ENCODE measurements at regions not wholly inside any gene's neighbourhood (a gene's known extent, or its start where the extent isn't known, plus 50 kb on each side); places are given as distances from the start of the nearest gene placed in this dataset.
"Not testable (repeated sequence)": the region's sequence is repeated elsewhere in the genome, so short reads cannot be mapped to it uniquely, and the experiment has no call there.

DNA sequence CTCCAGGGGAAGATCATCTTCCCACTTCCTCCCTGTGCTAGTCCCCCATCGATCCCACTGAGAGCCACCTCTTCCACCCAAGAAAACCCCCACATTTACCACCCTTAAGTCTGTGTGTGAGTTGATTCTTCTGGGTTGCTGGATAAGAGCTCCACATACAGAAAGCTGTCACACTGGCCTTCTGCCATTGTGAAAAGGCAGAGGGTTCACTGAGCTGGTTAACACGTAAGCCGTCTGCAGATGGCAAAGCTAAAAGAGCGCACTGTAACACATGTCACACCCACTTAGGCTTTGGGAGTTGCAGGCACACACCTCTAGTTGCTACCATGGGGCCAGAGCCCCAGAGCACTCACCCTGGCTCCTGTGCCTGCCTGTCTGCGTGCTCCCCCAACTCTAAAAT, 309.8 kb upstream of the LRRC3B start:
- Histone ChIP-seq H3K4me1 (ENCODE audit: control insufficient read depth in 2 of 2, insufficient read depth in 2 of 2, low read length in 2 of 2) (no peaks in the 10 kb centered on the region), H3K4me3 (ENCODE audit: low read length) (no peak overlapping the region), H3K27me3 (ENCODE audit: control insufficient read depth in 2 of 2, insufficient read depth in 2 of 2, low read length in 2 of 2) (no peaks in the 10 kb centered on the region), H3K36me3 (ENCODE audit: control insufficient read depth in 2 of 3, insufficient read depth in 3 of 3, low read length in 3 of 3) (no peaks in the 10 kb centered on the region), H3K27ac (ENCODE audit: low read depth, low read length) (no peak overlapping the region), H3K9me3 (ENCODE audit: control insufficient read depth in 2 of 3, low read length in 3 of 3) (peaks cover 0 to 8% (median 0%) of the 10 kb centered on the region in 3 experiments)
- ATAC-seq: no peak
- H3K36me3 Mint-ChIP-seq: peaks cover 0 to 3% (median 0%) of the 10 kb centered on the region in 5 donors
- H3K27me3 Mint-ChIP-seq: no peaks in the 10 kb centered on the region
- intact Hi-C loops (cut with micrococcal nuclease): no loop called here
- ChIA-PET CTCF (no interaction called here), POLR2A (no interaction called here)
- no peak overlapping the region for H3K4me3 Mint-ChIP-seq
- peaks cover 2 to 45% (median 18%) of the 10 kb centered on the region in 11 donors for H3K9me3 Mint-ChIP-seq
- no peaks in the 10 kb centered on the region for H3K4me1 Mint-ChIP-seq
- DNase-seq: no peak
- H3K27ac Mint-ChIP-seq: no peak overlapping the region

DNA sequence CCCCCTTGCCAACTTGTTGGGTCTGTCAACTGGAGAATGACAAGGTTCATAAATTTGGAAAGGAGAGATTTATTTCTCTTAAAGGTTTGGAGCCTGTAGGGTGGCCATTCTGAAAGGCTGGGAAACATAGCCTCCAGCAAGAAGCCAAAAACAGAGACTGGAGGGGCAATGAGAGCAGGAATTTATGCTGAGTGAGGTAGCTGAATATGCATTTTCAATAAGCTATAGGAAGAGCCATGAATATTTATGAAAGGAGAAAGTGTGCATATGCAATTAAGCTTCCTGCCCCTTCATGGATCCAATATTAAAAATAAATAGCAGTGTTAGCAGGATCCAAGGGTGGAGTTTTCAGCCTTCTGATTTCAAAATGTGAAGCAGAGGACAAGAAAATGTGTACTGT, 306.1 kb upstream of the LRRC3B start:
- no peak overlapping the region for H3K27ac ChIP-seq (ENCODE audit: low read depth, low read length)
- H3K27me3 ChIP-seq (ENCODE audit: control insufficient read depth in 2 of 2, insufficient read depth in 2 of 2, low read length in 2 of 2): no peaks in the 10 kb centered on the region
- H3K27ac Mint-ChIP-seq: no peak overlapping the region
- no peak overlapping the region for H3K4me3 Mint-ChIP-seq
- H3K36me3 ChIP-seq (ENCODE audit: control insufficient read depth in 2 of 3, insufficient read depth in 3 of 3, low read length in 3 of 3): no peaks in the 10 kb centered on the region
- DNase-seq (no peak), ATAC-seq (no peak)
- no peak overlapping the region for H3K4me3 ChIP-seq (ENCODE audit: low read length)
- ChIA-PET POLR2A (no interaction called here), CTCF (no interaction called here)
- no peaks in the 10 kb centered on the region for H3K9me3 ChIP-seq (ENCODE audit: control insufficient read depth in 2 of 3, low read length in 3 of 3)
- intact Hi-C loops (cut with micrococcal nuclease): no loop called here
- peaks cover 0 to 3% (median 0%) of the 10 kb centered on the region in 5 donors for H3K36me3 Mint-ChIP-seq
- no peaks in the 10 kb centered on the region for H3K4me1 ChIP-seq (ENCODE audit: control insufficient read depth in 2 of 2, insufficient read depth in 2 of 2, low read length in 2 of 2)
- H3K27me3 Mint-ChIP-seq: no peaks in the 10 kb centered on the region
- no peaks in the 10 kb centered on the region for H3K4me1 Mint-ChIP-seq
- H3K9me3 Mint-ChIP-seq: peaks cover 0 to 54% (median 19%) of the 10 kb centered on the region in 11 donors

DNA sequence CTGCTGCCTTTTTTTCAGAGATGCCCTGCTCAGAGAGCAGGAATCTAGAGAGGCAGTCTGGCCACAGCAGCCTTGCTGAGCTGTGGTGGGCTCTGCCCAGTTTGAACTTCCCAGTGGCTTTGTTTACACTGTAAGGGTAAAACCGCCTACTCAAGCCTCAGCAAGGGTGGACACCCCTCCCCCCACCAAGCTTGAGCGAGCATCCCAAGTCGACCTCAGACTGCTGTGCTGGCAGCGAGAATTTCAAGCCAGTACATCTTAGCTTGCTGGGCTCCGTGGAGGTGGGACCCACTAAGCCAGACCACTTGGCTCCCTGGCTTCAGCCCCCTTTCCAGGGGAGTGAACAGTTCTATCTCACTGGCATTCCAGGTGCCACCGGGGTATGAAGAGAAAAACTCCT, 298.8 kb upstream of the LRRC3B start:
- H3K27ac ChIP-seq (ENCODE audit: low read depth, low read length); H3K4me3 Mint-ChIP-seq; H3K4me1 Mint-ChIP-seq; H3K36me3 ChIP-seq (ENCODE audit: control insufficient read depth in 2 of 3, insufficient read depth in 3 of 3, low read length in 3 of 3); intact Hi-C loops (cut with micrococcal nuclease); DNase-seq; H3K9me3 ChIP-seq (ENCODE audit: control insufficient read depth in 2 of 3, low read length in 3 of 3); H3K36me3 Mint-ChIP-seq; H3K27me3 Mint-ChIP-seq; H3K27me3 ChIP-seq (ENCODE audit: control insufficient read depth in 2 of 2, insufficient read depth in 2 of 2, low read length in 2 of 2); POLR2A ChIA-PET; H3K4me3 ChIP-seq (ENCODE audit: low read length); ATAC-seq; H3K4me1 ChIP-seq (ENCODE audit: control insufficient read depth in 2 of 2, insufficient read depth in 2 of 2, low read length in 2 of 2); H3K27ac Mint-ChIP-seq; CTCF ChIA-PET: not testable (repeated sequence)
- H3K9me3 Mint-ChIP-seq: peaks cover 8 to 34% (median 22%) of the 10 kb centered on the region in 11 donors

DNA sequence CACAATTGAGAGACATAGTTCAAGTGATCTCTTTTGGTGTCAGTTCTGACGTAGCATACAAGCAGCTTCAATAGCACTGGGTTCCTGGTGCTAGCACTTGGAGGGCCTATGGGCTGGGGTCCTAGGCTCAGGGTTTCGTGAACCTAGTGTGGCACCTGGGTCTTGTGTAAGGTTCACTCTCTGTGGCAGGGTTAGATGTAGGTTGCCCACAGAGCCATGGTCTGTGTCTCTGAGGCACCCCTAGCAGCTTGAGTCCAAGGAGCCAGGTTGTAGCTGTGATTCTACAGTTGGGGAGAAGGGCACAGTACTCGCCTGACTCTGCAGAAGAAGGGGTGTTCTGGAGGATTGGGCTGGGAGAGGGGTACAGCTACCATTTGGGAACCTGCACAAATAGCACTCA, 282.6 kb upstream of the LRRC3B start:
- intact Hi-C loops (cut with micrococcal nuclease): no loop called here
- ATAC-seq (no peak), DNase-seq (no peak)
- H3K9me3 ChIP-seq (ENCODE audit: control insufficient read depth in 2 of 3, low read length in 3 of 3): no peaks in the 10 kb centered on the region
- peaks cover 0 to 18% (median 4%) of the 10 kb centered on the region in 11 donors for H3K9me3 Mint-ChIP-seq
- H3K4me1 ChIP-seq (ENCODE audit: control insufficient read depth in 2 of 2, insufficient read depth in 2 of 2, low read length in 2 of 2): no peaks in the 10 kb centered on the region
- H3K36me3 Mint-ChIP-seq: no peaks in the 10 kb centered on the region
- ChIA-PET POLR2A (no interaction called here), CTCF (no interaction called here)
- no peak overlapping the region for H3K27ac ChIP-seq (ENCODE audit: low read depth, low read length)
- H3K27me3 ChIP-seq (ENCODE audit: control insufficient read depth in 2 of 2, insufficient read depth in 2 of 2, low read length in 2 of 2): no peaks in the 10 kb centered on the region
- no peak overlapping the region for H3K27ac Mint-ChIP-seq
- H3K4me3 Mint-ChIP-seq: no peak overlapping the region
- no peaks in the 10 kb centered on the region for H3K27me3 Mint-ChIP-seq
- no peaks in the 10 kb centered on the region for H3K4me1 Mint-ChIP-seq
- H3K4me3 ChIP-seq (ENCODE audit: low read length): no peak overlapping the region
- no peaks in the 10 kb centered on the region for H3K36me3 ChIP-seq (ENCODE audit: control insufficient read depth in 2 of 3, insufficient read depth in 3 of 3, low read length in 3 of 3)

DNA sequence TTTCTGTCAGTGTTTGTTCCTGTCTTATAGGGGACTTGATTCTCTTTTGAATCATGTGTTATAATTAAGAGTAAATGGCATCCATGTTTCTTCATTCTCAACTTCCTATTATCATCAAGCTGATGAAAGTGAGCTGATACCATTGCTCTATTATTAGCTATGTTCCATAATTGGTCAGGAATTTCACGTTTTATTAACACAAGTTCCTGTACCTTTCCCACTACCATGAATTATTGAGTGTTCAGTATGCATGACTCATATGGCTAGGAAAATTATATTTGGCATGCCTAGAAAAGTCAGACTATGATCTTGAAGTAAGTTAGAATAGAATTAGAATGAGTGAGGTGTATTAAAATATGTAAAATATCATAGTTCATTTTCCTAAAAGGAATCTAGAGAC, 278.9 kb upstream of the LRRC3B start:
- no peaks in the 10 kb centered on the region for H3K36me3 Mint-ChIP-seq
- Histone ChIP-seq H3K9me3 (ENCODE audit: control insufficient read depth in 2 of 3, low read length in 3 of 3) (no peaks in the 10 kb centered on the region), H3K27me3 (ENCODE audit: control insufficient read depth in 2 of 2, insufficient read depth in 2 of 2, low read length in 2 of 2) (no peaks in the 10 kb centered on the region), H3K36me3 (ENCODE audit: control insufficient read depth in 2 of 3, insufficient read depth in 3 of 3, low read length in 3 of 3) (no peaks in the 10 kb centered on the region), H3K4me3 (ENCODE audit: low read length) (no peak overlapping the region), H3K27ac (ENCODE audit: low read depth, low read length) (no peak overlapping the region), H3K4me1 (ENCODE audit: control insufficient read depth in 2 of 2, insufficient read depth in 2 of 2, low read length in 2 of 2) (no peaks in the 10 kb centered on the region)
- ChIA-PET CTCF (no interaction called here), POLR2A (no interaction called here)
- peaks cover 0 to 13% (median 9%) of the 10 kb centered on the region in 11 donors for H3K9me3 Mint-ChIP-seq
- no peak overlapping the region for H3K4me3 Mint-ChIP-seq
- H3K27ac Mint-ChIP-seq: no peak overlapping the region
- no peak for ATAC-seq
- intact Hi-C loops (cut with micrococcal nuclease): no loop called here
- DNase-seq: no peak
- no peaks in the 10 kb centered on the region for H3K27me3 Mint-ChIP-seq
- no peaks in the 10 kb centered on the region for H3K4me1 Mint-ChIP-seq

DNA sequence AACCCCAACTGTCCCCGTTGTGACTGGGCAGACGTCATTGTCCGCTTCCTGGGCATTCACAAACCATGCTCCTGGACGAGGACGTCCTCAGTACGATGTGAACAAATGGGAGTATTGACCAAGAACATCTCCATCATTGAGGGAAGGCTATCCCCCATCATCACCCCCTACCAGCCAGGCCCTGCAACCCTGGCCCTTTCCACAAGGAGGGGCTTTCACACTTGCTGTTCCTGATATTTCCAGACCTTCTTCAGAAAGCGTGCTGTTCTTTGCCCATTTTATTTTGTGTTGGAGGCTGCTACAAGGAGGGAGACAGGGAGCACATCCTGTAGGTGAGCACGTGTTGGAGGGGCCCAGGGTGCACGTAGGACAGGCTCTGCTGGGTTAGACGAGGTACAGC, 277.0 kb upstream of the LRRC3B start:
- POLR2A ChIA-PET: no interaction called here
- Histone ChIP-seq H3K27ac (ENCODE audit: low read depth, low read length) (no peak overlapping the region), H3K4me1 (ENCODE audit: control insufficient read depth in 2 of 2, insufficient read depth in 2 of 2, low read length in 2 of 2) (no peaks in the 10 kb centered on the region), H3K36me3 (ENCODE audit: control insufficient read depth in 2 of 3, insufficient read depth in 3 of 3, low read length in 3 of 3) (no peaks in the 10 kb centered on the region), H3K9me3 (ENCODE audit: control insufficient read depth in 2 of 3, low read length in 3 of 3) (peaks cover 0 to 1% (median 0%) of the 10 kb centered on the region in 3 experiments), H3K27me3 (ENCODE audit: control insufficient read depth in 2 of 2, insufficient read depth in 2 of 2, low read length in 2 of 2) (no peaks in the 10 kb centered on the region), H3K4me3 (ENCODE audit: low read length) (no peak overlapping the region)
- Mint-ChIP-seq H3K36me3 (no peaks in the 10 kb centered on the region), H3K9me3 (peaks cover 2 to 16% (median 9%) of the 10 kb centered on the region in 11 donors), H3K4me3 (no peak overlapping the region), H3K27me3 (no peaks in the 10 kb centered on the region), H3K4me1 (no peaks in the 10 kb centered on the region), H3K27ac (no peak overlapping the region)
- no peak for DNase-seq
- ATAC-seq: no peak
- CTCF ChIA-PET: no interaction called here
- intact Hi-C loops (cut with micrococcal nuclease): no loop called here

DNA sequence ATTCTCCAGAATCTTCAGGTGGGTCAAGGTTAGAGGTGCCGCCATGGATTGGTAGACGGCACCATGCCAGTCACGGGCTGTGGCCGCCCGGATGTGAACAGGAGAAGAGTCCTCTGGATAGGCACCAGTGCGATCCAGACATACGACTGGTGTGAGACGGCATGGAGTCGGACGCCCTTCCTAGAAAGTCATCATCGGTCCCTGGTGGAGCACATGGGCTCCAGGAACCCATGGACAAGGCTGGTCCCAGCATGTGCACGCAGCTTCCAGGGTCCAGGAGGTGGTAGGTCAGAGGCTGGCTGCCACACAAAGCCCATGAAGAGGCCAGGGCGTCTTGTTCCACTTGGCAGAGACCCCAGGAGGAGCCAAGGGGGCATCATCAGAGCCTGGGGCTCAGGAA, 276.1 kb upstream of the LRRC3B start:
- peaks cover 0 to 5% (median 0%) of the 10 kb centered on the region in 3 experiments for H3K9me3 ChIP-seq (ENCODE audit: control insufficient read depth in 2 of 3, low read length in 3 of 3)
- H3K27ac Mint-ChIP-seq: no peak overlapping the region
- intact Hi-C loops (cut with micrococcal nuclease): no loop called here
- DNase-seq (no peak), ATAC-seq (no peak)
- no peaks in the 10 kb centered on the region for H3K4me1 ChIP-seq (ENCODE audit: control insufficient read depth in 2 of 2, insufficient read depth in 2 of 2, low read length in 2 of 2)
- peaks cover 0 to 5% (median 0%) of the 10 kb centered on the region in 5 donors for H3K36me3 Mint-ChIP-seq
- H3K27ac ChIP-seq (ENCODE audit: low read depth, low read length): no peak overlapping the region
- no peaks in the 10 kb centered on the region for H3K27me3 Mint-ChIP-seq
- H3K4me3 ChIP-seq (ENCODE audit: low read length): no peak overlapping the region
- peaks cover 2 to 23% (median 13%) of the 10 kb centered on the region in 11 donors for H3K9me3 Mint-ChIP-seq
- H3K36me3 ChIP-seq (ENCODE audit: control insufficient read depth in 2 of 3, insufficient read depth in 3 of 3, low read length in 3 of 3): no peaks in the 10 kb centered on the region
- H3K4me1 Mint-ChIP-seq: no peaks in the 10 kb centered on the region
- H3K4me3 Mint-ChIP-seq: no peak overlapping the region
- H3K27me3 ChIP-seq (ENCODE audit: control insufficient read depth in 2 of 2, insufficient read depth in 2 of 2, low read length in 2 of 2): no peaks in the 10 kb centered on the region
- ChIA-PET CTCF (no interaction called here), POLR2A (no interaction called here)
